22Rv1 (cell line): ENCODE measurements at regions not wholly inside any gene's neighbourhood (a gene's known extent, or its start where the extent isn't known, plus 50 kb on each side); places are given as distances from the start of the nearest gene placed in this dataset.

Source experiments
- ZFX ChIP-seq: fragments of 450-650 bp; IDR thresholded peaks from 2 replicates; pipeline ENCODE4 v1.6.1; 2017; ENCODE audit warnings: antibody characterized with exemption, borderline replicate concordance
- TF ChIP-seq, protein P1 (sequence below): fragments of 450-650 bp; IDR thresholded peaks from 2 replicates; pipeline ENCODE4 v1.5.1; 2017; ENCODE audit warnings: mild to moderate bottlenecking

DNA sequence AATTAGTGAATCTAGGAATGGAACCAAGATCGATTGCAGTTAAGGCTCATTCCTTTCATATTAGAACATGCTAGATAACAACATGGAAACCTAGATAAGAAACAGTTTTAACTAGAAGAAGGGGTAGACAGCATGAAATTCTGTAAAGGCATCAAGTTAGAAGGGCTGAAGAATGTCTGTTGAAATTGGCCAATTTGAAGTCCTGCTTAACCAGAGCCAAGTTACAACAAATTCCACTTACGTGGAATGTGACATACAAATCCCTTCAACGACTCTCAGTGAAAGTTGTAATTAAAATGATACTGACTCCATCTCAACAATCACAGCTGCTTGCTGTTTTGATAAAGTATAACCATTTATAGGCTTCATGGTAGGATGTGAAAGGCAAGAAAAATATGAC, 1065.7 kb downstream of the DNAJB9 start:
- TF ChIP-seq, protein P1, sequence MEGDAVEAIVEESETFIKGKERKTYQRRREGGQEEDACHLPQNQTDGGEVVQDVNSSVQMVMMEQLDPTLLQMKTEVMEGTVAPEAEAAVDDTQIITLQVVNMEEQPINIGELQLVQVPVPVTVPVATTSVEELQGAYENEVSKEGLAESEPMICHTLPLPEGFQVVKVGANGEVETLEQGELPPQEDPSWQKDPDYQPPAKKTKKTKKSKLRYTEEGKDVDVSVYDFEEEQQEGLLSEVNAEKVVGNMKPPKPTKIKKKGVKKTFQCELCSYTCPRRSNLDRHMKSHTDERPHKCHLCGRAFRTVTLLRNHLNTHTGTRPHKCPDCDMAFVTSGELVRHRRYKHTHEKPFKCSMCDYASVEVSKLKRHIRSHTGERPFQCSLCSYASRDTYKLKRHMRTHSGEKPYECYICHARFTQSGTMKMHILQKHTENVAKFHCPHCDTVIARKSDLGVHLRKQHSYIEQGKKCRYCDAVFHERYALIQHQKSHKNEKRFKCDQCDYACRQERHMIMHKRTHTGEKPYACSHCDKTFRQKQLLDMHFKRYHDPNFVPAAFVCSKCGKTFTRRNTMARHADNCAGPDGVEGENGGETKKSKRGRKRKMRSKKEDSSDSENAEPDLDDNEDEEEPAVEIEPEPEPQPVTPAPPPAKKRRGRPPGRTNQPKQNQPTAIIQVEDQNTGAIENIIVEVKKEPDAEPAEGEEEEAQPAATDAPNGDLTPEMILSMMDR = no peak
- TF ChIP-seq ZFX = no peak
